Hepatocyte (in vitro differentiated cells): ENCODE measurements at regions not wholly inside any gene's neighbourhood (a gene's known extent, or its start where the extent isn't known, plus 50 kb on each side); places are given as distances from the start of the nearest gene placed in this dataset.

Experiments used
- DNase-seq: peaks from one replicate; pipeline ENCODE4 v3.0.0-alpha.2; 2016; ENCODE audit warnings: low spot score
- H2AFZ ChIP-seq: fragments of 200-600 bp; sonication (generic); 2 replicates; pipeline ENCODE4 v1.6.0; 2016; ENCODE audit warnings: antibody characterized with exemption, mild to moderate bottlenecking
- H3K27ac ChIP-seq: fragments of 200-600 bp; sonication (generic); 2 replicates; pipeline ENCODE4 v1.5.1; 2016; ENCODE audit warnings: mild to moderate bottlenecking
- H3K27me3 ChIP-seq: fragments of 200-600 bp; sonication (generic); 2 replicates; pipeline ENCODE4 v1.6.1; 2016
- H3K36me3 ChIP-seq: fragments of 200-600 bp; sonication (generic); replicated peaks from 2 replicates; pipeline ENCODE4 v1.5.1; 2016; ENCODE audit warnings: low read depth; ENCODE audit not compliant: insufficient read depth
- H3K4me1 ChIP-seq: fragments of 200-600 bp; sonication (generic); 2 replicates; pipeline ENCODE4 v1.5.1; 2016; ENCODE audit warnings: mild to moderate bottlenecking, moderate library complexity; ENCODE audit not compliant: insufficient read depth
- H3K4me2 ChIP-seq: fragments of 200-600 bp; sonication (generic); 2 replicates; pipeline ENCODE4 v1.6.0; 2016
- H3K4me3 ChIP-seq: fragments of 200-600 bp; sonication (generic); 2 replicates; pipeline ENCODE4 v1.5.1; 2016; ENCODE audit warnings: mild to moderate bottlenecking
- H3K79me2 ChIP-seq: fragments of 200-600 bp; sonication (generic); 2 replicates; pipeline ENCODE4 v1.6.0; 2017; ENCODE audit warnings: mild to moderate bottlenecking
- H3K9me2 ChIP-seq: fragments of 200-600 bp; sonication (generic); replicated peaks from 2 replicates; pipeline ENCODE4 v1.6.0; 2017; ENCODE audit warnings: mild to moderate bottlenecking; ENCODE audit not compliant: insufficient read depth
- H3K9me3 ChIP-seq: fragments of 200-600 bp; sonication (generic); 2 replicates; pipeline ENCODE4 v1.5.1; 2016; ENCODE audit warnings: low read depth, mild to moderate bottlenecking
- H4K20me1 ChIP-seq: fragments of 200-600 bp; sonication (generic); 2 replicates; pipeline ENCODE4 v1.6.0; 2016; ENCODE audit warnings: mild to moderate bottlenecking; ENCODE audit not compliant: insufficient read depth, poor library complexity, severe bottlenecking
- CTCF ChIP-seq: fragments of 200-600 bp; sonication (generic); IDR thresholded peaks from 2 replicates; pipeline ENCODE4 v1.5.1; 2016; ENCODE audit warnings: antibody characterized with exemption, mild to moderate bottlenecking; ENCODE audit not compliant: poor library complexity
- EZH2 ChIP-seq: fragments of 200-600 bp; sonication (generic); IDR thresholded peaks from 2 replicates; pipeline ENCODE4 v1.6.1; 2016; ENCODE audit warnings: antibody characterized with exemption, mild to moderate bottlenecking, borderline replicate concordance
- EZH2phosphoT487 ChIP-seq: fragments of 200-600 bp; sonication (generic); IDR thresholded peaks from one replicate; pipeline ENCODE4 v1.6.1; 2018; ENCODE audit warnings: antibody characterized with exemption, mild to moderate bottlenecking, low read depth, moderate library complexity; ENCODE audit not compliant: unreplicated experiment, severe bottlenecking
- WGBS: methylation state at CpG from one replicate; pipeline ENCODE4 v1.1.6; 2016; ENCODE audit warnings: low lambda C conversion rate; ENCODE audit errors: missing lambda C conversion rate; 5-methylcytosine and 5-hydroxymethylcytosine counted together

DNA sequence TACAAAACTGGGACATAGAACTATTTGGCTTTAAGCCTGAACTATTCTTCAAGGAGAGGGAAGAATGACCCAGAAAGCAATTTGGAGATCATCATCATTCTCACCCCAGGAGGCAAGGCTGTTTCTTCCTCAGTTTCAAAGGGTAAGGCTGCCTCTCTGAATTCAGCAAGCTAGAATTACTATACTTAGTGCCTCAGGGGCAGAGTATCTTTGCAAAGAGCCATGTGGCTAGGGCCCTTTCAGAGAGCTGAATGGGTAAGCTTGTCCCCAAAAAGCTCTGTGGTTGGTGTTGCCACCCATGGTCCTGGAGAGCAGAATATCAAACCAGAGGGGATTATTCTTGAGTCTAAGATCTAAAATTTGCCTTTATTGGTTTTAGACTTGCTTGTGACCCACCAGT, 720.3 kb upstream of the ARPP21 start:
- Histone ChIP-seq H3K79me2 (no peaks in the 10 kb centered on the region), H3K36me3 (no peaks in the 10 kb centered on the region), H2AFZ (no peak overlapping the region), H3K4me2 (no peak overlapping the region), H3K27ac (no peak overlapping the region), H3K9me2 (no peaks in the 10 kb centered on the region), H3K4me1 (no peaks in the 10 kb centered on the region), H3K27me3 (no peaks in the 10 kb centered on the region), H3K9me3 (no peaks in the 10 kb centered on the region), H3K4me3 (no peak overlapping the region), H4K20me1 (no peaks in the 10 kb centered on the region)
- TF ChIP-seq EZH2 = no peak
- no peak for TF ChIP-seq EZH2phosphoT487
- no peak for TF ChIP-seq CTCF
- no peak for DNase-seq

GRCh38 chr3:34920806-34921205, 718.5 kb upstream of the ARPP21 start:
- H3K36me3 ChIP-seq = no peaks in the 10 kb centered on the region
- no peaks in the 10 kb centered on the region for H4K20me1 ChIP-seq
- no peaks in the 10 kb centered on the region for H3K27me3 ChIP-seq
- no peak overlapping the region for H3K4me3 ChIP-seq
- no peaks in the 10 kb centered on the region for H3K9me3 ChIP-seq
- peak overlapping the region; percentile 39 for H3K27ac ChIP-seq
- no peaks in the 10 kb centered on the region for H3K4me1 ChIP-seq
- no peak overlapping the region for H3K4me2 ChIP-seq
- H3K9me2 ChIP-seq = no peaks in the 10 kb centered on the region
- no peak overlapping the region for H2AFZ ChIP-seq
- DNase-seq = peak; percentile 4
- H3K79me2 ChIP-seq = no peaks in the 10 kb centered on the region
- TF ChIP-seq EZH2 = no peak
- TF ChIP-seq CTCF = no peak

GRCh38 chr3:34924961-34925360, 714.4 kb upstream of the ARPP21 start:
- H3K27me3 ChIP-seq = no peaks in the 10 kb centered on the region
- no peaks in the 10 kb centered on the region for H3K9me3 ChIP-seq
- no peak overlapping the region for H2AFZ ChIP-seq
- H3K4me2 ChIP-seq = no peak overlapping the region
- 81% methylated on average over 2 of the region's 2 CpGs for WGBS
- no peaks in the 10 kb centered on the region for H3K36me3 ChIP-seq
- no peak overlapping the region for H3K27ac ChIP-seq
- TF ChIP-seq CTCF (no peak), EZH2 (no peak), EZH2phosphoT487 (no peak)
- no peak overlapping the region for H3K4me3 ChIP-seq
- DNase-seq = no peak
- no peaks in the 10 kb centered on the region for H3K4me1 ChIP-seq
- H3K79me2 ChIP-seq = no peaks in the 10 kb centered on the region
- no peaks in the 10 kb centered on the region for H3K9me2 ChIP-seq
- H4K20me1 ChIP-seq = no peaks in the 10 kb centered on the region

- Histone ChIP-seq H3K79me2 (no peaks in the 10 kb centered on the region), H3K27ac (no peak overlapping the region), H3K9me3 (no peaks in the 10 kb centered on the region), H2AFZ (no peak overlapping the region), H3K4me1 (no peaks in the 10 kb centered on the region), H3K4me3 (no peak overlapping the region), H4K20me1 (no peaks in the 10 kb centered on the region), H3K27me3 (no peaks in the 10 kb centered on the region), H3K9me2 (no peaks in the 10 kb centered on the region), H3K4me2 (no peak overlapping the region), H3K36me3 (no peaks in the 10 kb centered on the region)
- DNase-seq = no peak
- TF ChIP-seq EZH2phosphoT487 (no peak), CTCF (no peak), EZH2 (no peak)
- 89% methylated on average over 1 of the region's 1 CpG for WGBS
Measured at GRCh38 chr3:34925851-34926250, 713.5 kb upstream of the ARPP21 start.
